Fibroblast of skin of left quadriceps (primary cell): ENCODE measurements at regions not wholly inside any gene's neighbourhood (a gene's known extent, or its start where the extent isn't known, plus 50 kb on each side); places are given as distances from the start of the nearest gene placed in this dataset.
A peak's percentile ranks its signal among the peaks of the same experiment; 100 is the strongest.
"Not testable (repeated sequence)": the region's sequence is repeated elsewhere in the genome, so short reads cannot be mapped to it uniquely, and the experiment has no call there.

Source experiments
- DNase-seq, 2 experiments: peaks; one replicate each; pipeline ENCODE4 v3.0.0-alpha.2; 2013; ENCODE audit warnings: low read depth in 2 of 2

DNA sequence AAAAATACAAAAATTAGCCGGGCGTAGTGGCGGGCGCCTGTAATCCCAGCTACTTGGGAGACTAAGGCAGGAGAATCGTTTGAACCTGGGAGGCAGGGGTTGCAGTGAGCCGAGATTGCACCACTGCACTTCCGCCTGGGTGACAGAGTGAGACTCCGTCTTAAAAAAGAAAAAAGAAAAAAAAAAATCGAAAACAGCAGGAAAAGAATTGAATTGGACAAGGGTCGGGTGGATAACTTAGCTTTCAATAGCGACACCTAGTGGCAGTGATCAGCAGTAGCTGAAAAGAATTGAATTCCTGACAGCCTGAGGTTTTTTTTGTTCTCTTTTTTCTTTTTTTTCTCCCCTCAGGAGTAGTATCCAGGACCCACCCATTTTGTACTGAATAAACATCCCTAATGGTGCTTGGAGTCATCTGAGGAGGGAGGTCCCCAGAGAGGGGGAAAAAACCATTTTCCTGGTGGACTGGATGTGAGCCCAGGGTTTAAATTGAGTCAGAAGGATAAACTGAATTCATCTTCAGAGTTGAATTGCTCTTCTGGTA, 55.1 kb downstream of the CYCS start:
- DNase-seq = peak; percentile 63 to 65

DNA sequence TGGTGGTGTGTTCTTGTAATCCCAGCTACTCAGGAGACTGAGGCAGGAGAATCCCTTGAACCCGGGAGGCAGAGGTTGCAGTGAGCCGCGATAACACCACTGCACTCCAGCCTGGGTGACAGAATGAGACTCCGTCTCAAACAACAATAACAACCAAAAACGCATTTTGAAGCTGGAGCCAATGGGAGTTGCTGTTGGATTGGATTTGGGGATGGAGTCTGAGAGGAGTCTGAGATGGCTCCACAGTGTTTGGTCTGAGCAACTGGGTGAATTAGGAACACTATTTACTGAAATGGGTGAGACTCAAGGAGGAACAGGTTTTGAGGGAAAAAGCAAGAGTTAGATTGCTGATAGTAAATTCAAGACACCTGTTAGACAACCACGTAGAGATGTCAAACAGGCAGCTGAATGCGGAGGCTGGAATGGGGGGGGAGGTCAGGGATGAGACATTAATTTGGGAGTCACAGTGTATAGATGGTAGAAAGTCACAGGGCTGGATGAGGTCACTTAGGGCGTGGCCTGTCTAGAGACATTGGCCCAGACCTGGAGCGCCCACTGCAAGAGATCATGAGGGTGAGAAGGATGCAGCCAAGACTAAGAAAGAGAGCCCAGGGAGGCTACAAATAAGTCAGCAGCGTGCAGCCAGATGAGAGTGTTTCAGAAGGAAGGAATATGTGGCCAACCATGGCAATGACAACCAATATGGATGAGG, 56.4 kb downstream of the CYCS start:
- DNase-seq = no peak

DNA sequence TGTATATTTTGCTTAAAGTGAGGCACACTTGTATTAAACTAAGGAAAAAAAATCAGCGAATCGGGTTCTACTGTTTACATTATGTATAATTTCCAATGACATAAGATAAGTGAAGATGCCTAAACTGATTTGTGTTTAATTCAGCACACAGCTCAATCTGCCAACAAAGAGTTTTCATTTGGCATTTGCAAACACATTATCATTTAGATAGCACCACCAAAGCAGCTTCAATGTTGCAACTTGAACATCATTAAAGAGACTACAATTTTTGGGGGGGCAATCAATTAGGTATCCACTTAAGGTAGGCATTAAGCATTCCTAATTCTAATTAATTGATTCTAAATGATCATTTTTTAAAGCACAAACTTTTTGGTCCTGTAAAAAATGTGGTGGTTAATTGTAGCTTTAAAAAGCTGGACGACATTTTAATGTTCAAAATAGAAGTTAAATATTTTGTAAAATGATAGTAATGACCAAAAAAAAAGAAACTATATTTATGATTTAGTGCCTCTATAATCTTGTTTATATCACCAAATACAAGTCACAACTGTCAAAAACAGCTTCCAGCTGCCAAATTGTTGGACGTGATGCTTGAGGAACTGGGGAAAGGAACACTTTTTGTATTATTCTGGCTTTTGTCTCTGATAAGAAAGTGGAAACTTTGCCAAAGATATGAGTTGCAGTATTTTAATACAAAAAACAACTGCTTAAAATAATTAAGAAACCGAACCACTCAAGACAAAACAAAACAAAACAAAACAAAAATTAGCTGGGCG, 57.1 kb downstream of the CYCS start:
- DNase-seq = no peak

DNA sequence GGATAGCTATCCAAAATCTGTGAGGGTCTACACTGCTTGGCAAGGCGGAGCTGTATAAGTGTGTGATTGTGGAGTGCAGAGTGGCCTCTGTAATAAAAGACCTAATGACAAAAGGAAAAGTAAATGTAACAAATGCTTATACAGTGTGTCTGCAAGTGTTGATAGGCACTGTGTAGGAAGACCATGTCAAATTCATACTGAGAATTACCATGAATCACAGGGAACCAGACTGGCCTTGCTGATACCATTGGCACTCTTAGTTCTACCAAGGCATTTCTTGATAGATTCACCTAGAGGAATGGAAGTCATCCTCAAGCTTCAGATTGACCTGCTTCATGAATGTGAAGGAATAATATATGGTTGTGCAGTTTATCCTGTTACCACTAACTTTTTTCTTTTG, 58.8 kb downstream of the CYCS start:
- DNase-seq = no peak

DNA sequence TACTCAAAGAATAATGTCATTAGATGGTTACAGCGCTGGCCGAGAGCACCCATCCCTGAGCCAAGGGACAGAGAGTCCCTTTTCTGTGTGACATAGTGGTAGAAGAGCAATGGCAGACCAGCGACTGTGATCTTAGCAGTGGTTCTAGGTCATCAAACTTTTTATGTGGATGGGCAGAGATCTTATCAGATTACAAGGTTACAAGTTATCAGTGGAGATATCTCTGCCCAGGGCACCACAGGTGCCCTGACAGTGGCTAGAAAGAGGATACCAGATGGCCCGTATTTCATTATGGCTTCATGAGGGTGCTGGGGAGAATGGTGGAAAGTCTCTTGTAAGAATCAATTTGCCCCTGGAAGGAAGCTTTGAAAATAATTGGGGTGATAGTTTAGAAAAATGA, 62.7 kb downstream of the CYCS start:
- DNase-seq = no peak

DNA sequence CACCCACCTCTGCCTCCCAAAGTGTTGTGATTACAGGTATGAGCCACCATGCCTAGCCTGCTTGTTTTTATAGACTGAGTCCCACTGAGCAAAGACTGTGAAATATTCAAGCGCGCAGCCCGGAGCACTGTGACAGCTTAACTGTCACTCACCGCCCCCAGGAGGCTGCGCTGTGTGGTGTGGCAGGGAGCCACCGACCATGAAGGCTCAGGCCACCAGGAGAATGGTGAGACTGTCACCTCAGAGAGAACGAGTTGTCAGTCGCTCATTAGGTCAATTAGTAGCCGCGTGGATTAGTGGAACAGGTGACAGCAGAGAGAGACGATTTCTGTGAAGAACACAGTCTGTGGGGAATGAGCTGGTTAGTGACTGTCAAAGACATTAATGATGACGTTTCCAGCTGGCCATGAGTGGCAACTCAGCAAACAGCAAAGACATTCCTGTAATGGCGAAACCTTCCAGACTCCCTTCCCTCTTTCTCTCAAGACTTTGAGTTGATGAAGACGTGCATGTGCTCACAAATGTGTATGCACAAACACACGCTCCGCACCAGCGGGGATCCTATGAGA, 64.5 kb downstream of the CYCS start:
- no peak for DNase-seq

DNA sequence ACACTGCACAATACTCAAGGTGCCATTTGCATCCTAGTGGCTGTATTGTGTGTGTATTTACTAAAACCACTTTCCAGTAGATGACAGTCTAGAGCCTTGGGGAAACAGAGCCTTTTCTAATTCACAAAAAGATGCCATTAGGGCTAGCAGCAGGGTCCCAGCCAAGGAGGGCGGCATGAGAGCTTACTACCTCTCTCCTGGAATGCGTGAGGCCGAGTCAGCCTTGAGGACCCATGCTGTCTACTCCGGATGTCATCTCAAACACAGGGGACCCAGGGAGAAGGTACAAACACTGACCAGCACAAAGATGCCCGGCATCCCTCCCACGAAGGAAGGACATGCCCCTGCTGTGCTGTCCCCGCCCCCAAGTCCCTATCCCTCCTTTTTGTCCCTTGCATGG, 65.5 kb downstream of the CYCS start:
- no peak for DNase-seq

DNA sequence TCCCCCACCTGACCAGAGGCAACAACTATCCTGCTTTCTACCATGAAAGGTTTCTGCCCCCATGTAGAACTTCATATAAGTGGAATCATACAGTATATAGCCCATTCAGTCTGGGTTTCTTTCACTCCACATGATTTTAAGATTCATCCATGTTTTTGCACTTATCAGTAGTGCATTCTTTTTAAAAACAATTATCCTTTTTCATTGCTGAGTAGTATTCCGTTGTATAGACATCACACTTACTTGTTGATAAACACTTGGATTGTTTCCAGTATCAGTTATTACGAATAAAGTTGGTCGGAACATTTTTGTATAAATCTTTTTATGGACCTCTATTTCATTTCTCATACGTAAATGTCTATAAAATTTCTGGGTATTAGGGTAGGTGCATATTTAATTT, 68.7 kb downstream of the CYCS start:
- DNase-seq = no peak

DNA sequence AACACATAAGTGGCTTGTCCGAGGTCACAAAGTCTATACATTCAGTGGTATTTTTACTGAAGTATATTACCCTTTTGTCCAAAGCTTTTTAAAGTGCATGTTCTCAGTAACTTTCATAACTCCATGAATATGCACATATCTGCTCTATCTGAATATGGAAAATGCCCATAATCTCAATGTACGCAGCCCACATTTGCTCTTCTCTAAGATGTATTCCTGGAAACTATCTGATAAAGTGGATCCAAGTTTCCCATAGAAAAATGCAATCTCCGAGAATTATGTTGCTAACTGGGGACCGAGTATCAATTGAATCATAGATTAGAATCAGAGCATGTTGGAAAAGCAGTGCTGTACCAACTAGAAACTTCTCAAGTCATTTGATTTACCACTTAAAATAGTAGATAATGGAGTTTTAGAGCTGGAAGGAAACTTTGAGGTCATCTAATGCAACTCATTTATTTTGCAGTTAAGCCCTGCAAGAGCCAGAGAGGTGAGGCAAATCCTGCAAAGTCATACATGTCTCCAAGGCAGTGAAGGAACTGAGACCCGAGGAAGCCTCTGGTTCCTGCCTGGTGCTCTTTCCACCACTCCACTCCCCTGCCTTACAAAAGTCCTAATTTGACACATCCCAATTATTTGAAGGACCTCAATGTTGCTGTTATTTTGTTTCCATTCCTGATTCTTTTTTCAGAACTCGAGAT, 69.4 kb downstream of the CYCS start:
- no peak for DNase-seq

DNA sequence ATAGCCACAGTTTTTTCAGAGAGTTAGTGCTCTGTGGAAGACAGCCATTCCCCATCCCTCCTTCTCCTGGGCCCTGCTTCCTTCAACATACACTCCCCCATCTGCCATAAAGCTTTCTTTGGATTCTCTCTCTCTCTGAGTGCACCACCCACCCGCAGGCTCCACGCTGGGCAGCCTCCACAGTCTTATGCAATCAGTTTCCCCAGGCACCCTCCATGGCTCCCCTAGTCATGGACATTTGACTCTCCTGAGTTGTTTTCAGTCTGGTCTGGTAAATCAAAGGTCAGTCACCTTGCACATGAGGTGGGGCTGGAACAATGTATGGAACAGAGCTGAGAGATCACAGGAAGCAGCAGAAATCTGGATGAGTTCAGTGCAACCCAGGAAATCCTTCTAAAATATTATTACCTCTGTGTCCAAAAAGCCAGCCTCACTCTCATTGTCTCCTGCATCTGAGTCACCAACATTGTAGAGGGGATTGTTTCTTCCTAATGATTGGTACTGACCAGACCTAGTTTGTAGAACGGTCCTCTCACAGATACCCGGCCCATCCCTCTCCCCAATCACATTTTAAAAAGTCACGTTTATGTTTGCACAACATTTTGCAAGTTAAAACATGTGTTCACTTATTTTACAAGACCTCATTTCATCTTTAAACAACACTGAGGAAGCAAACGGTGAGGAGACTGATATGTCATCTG, 70.1 kb downstream of the CYCS start:
- DNase-seq = no peak

DNA sequence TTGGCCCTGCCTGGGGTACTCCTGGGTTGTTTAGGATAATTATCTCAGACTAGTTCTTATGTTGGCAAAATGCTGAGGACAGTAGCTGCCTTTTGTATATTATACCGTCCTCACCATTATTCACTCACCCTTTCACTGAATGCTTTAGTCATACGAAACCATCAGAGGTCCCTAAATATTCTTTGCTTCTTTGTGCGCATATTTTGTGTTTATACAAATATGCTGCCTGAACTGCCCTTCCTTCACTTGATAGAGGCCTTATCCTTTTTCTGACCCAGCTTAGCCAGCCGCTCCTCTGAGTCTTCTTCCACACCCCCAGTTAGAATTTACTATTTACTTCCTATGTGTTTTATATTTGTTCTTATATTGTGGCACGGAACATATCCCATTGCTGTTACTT, 70.2 kb upstream of the OSBPL3 start:
- DNase-seq = no peak

DNA sequence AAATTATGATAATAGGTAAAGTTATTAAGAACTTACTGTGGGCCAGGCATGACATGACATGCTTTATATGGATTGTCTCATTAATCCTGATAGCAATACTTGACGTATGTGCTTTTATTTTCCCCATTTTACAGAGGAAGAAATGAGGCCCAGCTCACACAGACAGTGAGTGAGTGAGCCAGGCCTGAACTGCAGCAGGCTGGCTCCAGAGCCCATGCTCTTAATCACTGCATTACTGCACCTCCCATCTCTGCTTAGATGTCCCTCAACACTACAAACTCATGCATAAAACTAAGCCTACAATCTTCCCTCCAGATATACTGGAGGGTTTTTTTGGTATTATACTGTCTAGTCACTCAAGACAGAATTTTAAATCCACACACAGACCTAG, 68.5 kb upstream of the OSBPL3 start:
- no peak for DNase-seq

DNA sequence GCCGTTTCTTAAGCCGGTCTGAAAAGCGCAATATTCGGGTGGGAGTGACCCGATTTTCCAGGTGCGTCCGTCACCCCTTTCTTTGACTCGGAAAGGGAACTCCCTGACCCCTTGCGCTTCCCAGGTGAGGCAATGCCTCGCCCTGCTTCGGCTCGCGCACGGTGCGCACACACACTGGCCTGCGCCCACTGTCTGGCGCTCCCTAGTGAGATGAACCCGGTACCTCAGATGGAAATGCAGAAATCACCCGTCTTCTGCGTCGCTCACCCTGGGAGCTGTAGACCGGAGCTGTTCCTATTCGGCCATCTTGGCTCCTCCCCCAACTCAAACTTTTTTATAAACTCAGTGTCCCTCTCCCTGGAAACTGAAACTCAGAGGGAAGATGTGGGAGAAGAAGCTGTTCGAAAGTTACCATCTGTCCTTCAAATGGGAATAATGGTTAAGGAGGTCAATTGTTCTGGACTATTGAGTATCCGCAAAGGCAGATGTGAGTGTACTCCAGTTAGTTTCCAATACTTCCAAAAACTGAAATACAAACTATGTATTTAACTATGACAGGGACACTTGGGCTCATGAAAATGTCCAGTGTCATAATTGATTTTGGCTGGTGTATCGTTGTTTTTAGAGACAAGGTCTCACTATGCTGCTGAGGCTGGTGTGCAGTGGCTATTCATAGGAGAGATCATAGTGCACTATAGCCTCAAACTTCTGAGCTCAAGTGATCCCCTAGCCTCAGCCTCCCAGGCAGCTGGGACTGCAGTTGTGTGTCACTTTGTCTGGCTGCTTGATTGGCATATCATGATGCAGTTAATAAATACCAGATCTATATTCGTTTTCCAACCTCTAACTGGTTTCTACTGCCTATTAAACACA, 67.8 kb upstream of the OSBPL3 start:
- not testable (repeated sequence) for DNase-seq

DNA sequence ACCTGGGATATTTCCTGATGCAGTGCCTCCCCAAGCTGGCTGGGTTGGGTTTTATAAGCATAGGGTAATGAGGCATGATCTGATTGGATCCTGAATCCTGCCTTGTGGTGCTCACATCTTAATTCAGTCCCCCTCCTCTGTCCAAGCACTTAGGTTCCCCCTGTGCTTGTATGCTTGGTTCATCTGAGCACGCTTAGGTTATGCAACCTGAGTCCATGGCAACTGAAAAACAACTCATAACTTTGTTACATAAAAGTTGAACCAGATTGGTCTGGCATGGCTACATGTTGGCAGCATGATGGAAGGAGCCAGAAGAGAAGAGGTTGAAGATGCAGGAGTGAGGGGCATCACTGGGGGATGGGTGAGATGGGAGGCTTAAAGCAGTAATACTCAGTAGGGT, 57.3 kb upstream of the OSBPL3 start:
- no peak for DNase-seq

DNA sequence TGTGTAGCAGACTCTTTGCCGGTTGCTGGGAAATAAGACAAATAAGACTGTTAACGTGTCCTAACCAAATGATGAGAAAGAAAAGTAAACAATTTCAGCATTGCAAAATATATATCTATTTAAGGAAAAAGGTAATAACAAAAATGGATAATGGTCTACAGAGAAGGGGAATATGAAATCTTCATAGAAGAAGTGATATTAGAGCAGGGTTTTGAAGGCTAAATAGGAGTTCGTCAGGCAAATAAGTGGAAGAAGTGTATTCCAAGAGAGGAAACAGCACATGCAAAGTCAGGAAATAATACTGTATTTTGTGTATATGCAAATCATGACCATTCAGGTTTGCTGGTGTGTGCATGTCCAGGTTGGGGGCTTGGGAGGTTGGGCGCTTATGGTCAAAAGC, 55.3 kb upstream of the OSBPL3 start:
- DNase-seq = no peak

DNA sequence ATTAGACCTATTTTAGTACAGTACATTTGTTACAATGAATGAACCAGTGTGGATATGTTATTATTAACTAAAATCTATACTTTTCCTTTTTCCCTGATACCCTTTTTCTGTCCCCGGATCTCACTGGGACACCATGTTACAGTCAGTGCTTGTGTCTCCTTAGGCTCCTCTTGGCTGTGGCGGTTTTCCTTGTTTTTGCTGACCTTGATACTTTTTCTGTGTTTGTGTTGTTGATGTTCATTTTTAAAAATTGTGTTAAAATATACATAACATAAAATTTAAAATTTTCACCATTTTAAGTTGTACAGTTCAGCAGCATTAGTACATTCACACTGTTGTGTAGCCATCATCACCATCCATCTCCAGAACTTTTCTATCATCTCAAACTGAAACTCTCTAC, 54.2 kb upstream of the OSBPL3 start:
- no peak for DNase-seq

DNA sequence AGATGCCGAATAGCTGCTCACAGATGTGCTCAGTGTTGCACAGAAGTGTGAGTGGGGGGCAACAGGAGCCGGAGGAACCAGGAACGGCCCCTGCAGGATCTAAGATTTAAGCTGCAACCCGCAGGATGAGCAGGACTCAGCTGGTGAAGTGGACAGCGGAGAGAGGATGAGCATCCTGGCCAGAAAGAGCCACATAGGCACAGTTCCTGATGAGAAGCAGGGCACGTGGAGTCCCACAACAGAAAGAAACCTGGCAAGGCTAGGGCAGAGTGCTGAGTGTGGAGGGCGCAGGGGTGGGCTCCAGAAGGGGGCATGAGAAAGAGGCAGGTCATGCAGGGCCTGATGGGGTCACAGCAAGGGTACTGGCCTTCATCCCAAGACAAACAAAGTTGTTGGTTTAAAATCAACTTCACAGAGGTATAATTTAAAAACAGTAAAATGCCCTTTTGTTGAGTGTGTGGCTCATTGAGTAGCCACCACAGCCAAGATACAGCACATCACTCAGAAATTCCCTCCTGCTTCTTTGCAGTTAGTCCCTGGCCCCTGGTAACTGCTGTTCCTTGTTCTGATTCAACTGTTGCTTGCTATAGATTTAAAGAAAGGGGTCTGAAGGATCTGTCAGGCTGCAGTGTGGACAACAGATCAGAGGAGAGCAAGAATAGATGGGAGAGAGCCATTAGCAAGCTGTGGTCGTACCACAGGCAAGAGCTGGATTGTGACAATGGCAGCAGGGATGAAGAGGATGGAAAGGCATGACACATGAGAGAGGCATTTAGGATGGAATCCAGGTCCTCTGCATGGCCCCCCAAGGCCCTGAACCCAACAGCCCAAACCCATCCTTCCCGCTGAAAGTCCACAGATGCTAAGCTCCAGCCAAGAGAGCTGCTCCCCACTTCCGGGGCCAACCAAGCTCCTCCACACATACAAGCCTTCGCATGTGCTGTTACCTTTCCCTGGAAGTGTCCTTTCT, 53.1 kb upstream of the OSBPL3 start:
- no peak for DNase-seq

DNA sequence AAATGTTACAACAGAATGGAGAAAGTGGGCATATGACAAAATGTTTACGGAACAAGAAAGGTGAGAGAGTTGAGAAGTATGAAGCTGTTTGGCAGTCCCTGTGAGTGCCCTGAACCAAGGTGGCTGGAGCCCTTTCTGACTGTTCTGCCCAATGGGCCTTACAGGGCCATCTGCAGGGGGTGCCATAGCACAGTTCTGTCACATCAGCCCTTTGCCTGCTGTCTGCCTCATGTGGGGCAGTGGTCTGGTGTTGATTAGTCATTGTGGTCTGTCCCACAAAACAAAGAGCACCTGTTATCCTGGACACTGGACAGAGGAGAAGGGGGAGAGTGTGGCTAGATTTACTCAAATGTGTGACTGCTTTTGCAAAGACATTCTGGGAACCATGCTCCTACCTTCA, 51.5 kb upstream of the OSBPL3 start:
- no peak for DNase-seq

DNA sequence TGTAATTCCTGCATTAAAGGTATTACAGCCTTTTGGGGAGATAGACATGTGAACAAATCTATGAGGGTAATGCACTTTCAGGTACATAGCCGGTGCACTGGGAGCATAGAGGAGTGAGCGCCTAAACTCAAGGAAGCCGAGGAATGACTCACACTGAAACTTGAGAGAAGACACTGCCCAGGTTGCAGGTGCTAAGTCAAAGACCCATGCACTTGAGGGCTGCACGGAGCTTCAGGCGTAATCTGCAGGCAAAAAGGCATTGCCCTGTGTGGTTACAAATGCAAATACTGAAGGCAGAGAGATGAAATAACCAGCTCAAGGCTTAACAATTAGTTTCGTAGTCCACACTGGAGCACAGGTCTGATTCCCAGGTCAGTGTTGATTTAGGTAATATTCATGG, 51.0 kb upstream of the OSBPL3 start:
- DNase-seq = no peak
